GM21717 (cell line): ENCODE measurements at regions not wholly inside any gene's neighbourhood (a gene's known extent, or its start where the extent isn't known, plus 50 kb on each side); places are given as distances from the start of the nearest gene placed in this dataset.

ENCODE experiments used
- ATAC-seq: cut with Tn5 transposase; IDR thresholded peaks from one replicate; pipeline ENCODE4 v1.9.1; 2021; ENCODE audit warnings: mild to moderate bottlenecking, moderate library complexity; ENCODE audit not compliant: unreplicated experiment

DNA sequence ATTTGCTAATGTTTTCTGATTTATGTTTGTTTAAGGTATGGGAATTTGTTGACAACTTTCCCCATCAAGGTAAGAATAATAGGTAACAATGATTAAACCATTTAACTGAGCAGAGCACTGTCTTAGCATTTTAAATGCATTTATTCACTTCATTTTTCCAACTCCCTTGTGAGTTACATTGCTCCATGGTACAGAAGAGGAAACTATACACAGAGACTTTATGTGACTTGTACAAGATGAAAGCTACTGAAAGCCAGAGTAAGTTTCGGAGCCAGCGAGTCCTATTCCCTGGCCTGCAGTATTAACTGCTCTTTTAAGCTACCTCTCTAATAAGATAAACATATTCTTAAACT lies 708.8 kb downstream of the HDGFL1 start:
- ATAC-seq, result no peak

DNA sequence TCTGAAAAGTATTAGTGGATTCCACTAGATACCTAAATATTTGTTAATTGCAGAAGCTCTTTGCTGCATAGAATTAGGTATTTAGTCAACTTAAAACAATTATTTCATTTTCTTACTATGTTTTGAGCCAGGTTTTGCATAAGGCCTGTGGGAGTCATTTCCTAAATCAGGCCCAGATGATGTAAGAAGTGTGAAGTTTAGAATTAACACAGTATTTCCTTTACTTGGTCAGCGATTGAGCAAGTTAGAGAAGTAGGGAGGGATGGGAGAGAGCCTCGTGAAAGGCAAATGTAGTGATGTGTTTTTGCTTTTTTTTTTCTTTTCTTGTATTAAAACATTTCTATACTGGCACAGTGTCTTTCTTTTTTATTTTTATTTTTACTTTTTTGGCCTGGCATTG lies 711.1 kb downstream of the HDGFL1 start:
- ATAC-seq, result no peak

- ATAC-seq, result no peak
Measured at GRCh38 chr6:23282252-23283021, 713.1 kb downstream of the HDGFL1 start.

DNA sequence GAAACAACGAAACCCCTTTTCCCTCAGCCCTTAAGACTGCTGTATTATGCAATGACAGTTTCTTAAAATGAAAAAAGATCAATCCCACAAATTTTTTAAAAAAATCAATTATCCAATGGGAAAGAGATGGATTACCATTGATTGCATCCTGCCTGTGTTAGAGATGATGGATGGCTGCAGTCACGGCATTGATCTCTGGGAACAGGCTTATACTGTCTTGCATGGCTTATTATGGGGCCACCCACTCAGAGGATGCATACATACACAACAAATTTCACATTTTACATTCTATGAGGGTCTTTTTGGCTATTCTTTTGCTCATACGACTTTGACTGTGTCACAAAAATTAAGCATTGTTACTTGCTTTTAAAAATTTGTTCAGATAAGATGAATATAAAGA lies 724.3 kb downstream of the HDGFL1 start:
- ATAC-seq, result no peak

DNA sequence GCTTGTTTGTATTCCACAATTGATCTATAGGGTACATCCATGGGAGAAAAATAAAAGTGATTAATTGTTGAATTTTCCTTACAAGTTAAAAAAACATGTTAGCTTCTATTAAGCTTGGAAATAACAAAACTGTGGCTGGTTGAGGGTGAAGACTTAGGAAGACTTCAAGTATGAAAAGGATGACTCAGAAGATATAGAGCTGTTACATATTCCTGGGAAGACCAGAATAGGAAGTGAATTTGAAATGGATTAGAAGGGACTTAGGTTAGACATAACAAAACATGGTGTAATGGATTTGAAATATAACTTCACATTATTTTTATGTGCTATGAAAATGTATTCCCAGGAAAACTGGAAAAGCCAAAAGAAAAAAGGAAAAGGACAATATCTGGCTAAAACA lies 732.2 kb downstream of the HDGFL1 start:
- no peak for ATAC-seq

DNA sequence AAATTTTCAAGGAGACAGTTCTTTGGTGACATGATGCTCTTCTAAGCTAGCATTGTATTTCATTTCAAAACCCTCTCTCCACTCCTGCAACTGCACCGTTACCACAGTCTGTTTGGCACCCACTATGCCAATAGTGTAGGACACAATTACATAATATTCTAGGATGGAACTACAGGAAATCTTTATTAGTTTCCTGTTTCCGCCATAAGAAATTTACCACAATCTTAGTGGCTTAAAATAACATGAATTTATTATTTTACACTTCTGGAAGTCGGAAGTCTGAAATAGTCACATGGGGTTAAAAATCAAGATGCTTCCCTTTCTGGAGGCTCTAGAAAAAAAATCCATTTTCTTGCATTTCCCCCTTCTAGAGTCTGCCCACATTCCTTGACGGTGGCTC lies 733.1 kb downstream of the HDGFL1 start:
- no peak for ATAC-seq

GRCh38 chr6:23305325-23305943 lies 736.1 kb downstream of the HDGFL1 start:
- ATAC-seq, result no peak

DNA sequence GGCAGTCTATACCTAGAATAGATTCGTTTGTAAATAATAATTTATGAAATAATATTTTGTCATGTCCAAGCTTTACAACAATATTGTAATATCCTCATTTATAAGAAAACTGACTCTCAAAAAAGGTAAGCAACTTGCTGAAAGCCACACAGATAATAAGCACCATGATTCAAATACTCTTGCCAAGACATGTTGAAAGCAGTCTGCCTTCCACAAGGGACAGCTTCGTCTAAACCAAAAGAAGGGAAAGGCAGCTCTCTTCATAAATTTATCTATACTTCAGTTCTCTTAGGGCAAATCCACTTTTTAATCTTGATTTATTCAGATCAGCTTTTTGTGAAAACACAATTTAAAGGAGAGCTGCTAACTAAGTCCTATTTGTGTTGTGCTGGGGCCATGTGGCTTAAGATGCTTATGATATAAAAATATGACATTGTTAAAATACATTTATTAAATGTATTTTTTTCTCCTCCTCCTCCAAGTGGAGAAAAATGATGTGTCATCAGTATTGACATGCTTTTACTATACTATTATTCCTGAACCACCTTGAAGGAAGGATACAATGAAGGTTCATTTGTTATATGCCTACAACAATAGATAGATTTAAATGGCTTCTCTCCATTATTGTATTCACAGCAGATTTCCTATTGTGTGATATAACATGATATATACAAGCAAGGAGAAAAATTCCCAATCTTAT lies 737.0 kb downstream of the HDGFL1 start:
- no peak for ATAC-seq

- ATAC-seq, result no peak
Measured at GRCh38 chr6:23307516-23307915, 738.1 kb downstream of the HDGFL1 start.

DNA sequence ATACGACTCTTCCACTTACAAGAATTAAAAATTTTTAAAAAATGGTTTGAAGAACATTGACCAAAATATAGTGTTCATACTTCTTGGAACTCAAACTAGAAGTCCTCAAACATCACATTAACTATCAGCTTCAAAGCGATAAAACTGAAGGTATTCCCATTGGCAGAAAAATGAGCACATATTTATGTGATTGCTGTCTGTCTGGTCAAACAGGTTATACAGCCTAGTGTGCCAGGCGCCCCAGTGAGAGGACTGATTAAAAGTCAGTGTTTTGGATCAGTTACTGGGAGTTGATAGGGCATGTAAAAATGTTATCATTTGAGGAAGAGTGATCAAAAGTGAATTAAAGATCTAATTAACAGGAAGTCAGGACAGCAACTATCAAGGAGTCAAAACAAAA lies 738.8 kb downstream of the HDGFL1 start:
- no peak for ATAC-seq

GRCh38 chr6:23311211-23311610 lies 741.8 kb downstream of the HDGFL1 start:
- no peak for ATAC-seq

- no peak for ATAC-seq
Measured at GRCh38 chr6:23316131-23316530, 746.8 kb downstream of the HDGFL1 start.

DNA sequence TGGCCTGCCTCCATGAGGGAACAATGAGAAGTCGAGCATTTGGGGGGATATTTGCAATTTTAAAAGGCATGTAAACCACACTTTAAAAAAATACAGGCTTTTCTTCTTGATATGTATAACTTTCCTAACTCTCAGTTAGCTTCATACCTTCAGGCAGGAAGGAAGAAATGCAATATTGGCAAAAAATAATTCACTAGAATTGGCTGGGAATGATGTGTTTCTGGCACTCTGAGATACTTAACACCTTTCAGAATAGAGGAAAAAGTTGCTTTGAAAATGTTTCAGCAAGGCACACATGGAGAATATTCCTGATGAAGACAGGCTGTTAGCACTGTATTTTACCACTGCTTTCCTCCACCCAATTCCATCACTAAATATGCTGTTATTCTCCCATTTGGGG lies 747.6 kb downstream of the HDGFL1 start:
- no peak for ATAC-seq

GRCh38 chr6:23319582-23319981 lies 750.2 kb downstream of the HDGFL1 start:
- ATAC-seq, result no peak

DNA sequence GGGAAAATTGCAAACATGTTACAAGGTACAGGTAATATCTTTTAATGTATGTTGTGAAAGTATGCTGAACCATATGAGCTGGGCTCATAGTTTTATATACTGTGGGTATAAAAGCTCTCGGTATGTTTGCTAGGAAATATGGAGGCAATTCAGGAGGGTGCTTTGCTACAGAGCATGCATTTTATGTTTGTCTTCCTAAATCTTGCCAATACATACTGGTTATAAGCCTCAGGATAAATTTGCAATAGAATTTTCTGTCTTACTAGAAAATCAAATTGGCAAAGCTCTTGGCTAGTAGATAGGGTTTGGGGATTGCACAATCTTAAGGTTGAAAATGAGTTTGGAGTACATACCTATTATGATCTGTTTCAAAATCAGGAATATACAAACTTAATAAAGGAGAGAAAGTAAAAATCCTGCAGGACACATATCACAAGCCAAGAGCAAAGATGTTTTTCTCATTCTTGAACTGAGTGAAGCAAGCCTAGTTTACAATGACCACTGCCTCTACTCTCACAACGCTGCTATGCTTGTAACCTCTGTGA lies 751.2 kb downstream of the HDGFL1 start:
- ATAC-seq, result no peak

DNA sequence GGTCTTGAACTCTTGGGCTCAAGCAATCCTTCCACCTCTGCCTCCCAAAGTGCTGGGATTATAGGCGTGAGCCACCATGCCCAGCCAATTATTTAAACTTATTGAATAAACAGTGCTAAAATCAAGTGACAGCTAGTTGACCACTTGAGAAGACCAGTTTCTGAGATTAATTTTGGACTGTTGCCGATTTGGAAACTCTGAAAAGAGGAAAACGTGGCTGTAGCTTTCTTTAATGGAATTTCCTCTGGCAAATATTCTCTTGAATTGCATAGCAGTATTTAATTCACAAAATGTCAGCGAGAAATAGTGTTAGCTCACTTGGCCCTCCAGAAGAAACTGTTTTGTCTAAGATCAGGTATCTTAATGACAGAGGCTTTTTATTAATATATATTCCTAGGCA lies 754.5 kb downstream of the HDGFL1 start:
- no peak for ATAC-seq

DNA sequence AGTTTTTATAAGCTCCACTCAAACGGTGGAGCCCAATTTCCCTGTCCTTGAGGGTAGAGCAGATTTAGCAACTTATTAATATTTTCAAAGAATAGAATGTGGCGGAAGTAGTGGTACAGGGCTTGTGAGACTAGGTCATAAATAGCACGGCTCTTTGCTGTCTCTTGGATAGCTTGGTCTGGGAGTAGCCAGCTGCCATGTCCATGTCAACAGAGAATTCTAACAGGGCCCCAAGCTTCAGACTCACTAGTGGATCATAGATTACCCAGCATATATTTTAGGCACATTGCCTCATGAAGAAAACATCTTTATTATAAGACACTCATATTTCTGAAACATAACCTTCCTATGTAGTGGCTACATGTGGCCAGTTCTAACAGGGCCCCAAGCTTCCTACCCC lies 755.7 kb downstream of the HDGFL1 start:
- no peak for ATAC-seq

DNA sequence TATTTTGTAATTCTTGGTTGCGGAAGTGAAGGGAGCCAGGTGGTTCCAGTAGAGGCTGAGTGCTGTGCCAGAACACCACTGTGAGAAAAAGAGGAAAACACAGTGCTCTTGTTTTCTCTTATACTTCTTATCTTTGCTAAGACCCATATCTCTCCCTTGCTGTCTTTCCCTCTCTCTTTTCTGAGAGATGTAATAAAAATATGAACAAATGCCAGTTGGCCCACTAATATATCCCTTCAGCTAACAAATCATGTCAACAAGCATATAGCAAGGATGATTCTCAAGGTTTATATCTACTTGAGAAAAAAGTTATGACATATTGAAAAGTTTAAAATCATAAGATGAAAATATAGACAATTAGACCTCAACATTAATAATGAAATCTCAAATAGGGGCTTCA lies 758.3 kb downstream of the HDGFL1 start:
- ATAC-seq, result no peak

DNA sequence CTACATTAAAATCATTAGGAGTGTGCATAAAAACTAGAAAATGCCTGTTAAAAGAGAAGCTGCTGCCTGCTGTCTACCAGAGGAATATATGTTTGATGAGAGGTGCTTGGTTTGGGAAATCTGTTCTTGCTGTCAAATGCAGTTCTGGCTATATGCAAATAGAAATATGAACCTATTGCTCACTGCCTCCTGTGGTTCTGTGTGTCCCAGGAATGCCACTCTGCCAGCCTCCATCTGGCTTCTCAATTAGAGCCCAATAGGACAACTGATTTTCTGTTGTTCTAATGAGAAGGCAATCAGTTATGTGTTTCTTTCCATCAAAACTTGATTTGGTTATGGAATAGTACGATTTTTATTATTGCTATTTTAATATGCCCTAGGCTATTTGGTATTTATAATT lies 759.7 kb downstream of the HDGFL1 start:
- ATAC-seq, result no peak

DNA sequence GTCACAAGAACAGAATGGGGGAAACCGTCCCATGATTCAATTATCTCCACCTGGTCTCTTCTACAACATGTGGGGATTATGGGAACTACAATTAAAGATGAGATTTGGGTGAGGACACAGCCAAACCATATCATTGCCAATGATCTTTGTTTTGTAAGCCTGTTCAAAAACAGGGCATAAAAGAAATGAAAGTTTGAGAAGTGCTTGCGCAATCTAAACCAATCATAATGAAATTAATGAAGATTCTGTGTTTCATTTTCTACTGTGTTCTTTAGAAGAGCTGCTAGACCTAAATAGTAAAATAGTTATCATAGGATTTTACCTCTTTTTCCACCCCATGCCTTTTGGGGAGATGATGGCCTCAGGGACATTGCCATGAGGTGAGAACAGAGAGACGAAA lies 761.3 kb downstream of the HDGFL1 start:
- ATAC-seq, result no peak

DNA sequence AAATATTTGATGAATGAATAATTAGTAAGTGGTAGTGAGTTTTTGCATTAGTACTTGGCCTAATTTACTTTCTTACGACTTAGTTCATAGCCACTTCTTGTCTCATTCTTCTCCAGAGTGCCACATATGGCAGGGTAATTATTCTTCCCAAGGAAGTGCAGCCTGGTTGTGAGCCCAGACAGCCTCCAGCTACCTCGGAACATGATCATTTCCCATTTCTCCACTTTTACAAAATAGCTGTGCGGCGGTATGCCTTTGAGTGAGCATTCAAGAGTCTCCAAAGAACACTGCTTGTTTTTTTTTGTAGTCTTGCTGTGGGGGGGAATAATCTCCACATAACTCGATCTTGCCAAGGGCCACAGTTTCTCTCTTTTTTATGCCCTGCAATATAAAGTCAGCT lies 765.0 kb downstream of the HDGFL1 start:
- no peak for ATAC-seq

DNA sequence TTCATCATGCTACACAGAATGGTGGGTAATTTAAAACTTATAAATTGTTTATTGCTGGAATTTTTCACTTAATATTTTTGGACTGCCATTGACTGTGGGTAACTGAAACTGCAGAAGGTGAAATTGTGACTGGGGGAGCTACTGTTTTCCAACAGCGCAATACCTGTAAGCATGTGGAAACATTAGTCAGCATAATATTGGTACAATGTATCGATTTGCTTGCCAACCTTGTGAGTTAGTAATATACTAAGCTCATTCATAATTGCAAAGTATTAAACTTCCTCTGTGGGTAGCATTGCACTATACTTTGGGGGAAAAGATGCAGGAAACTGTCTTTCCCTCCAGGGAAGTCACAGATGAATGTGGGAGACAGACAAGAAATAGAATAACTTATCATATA lies 766.5 kb downstream of the HDGFL1 start:
- no peak for ATAC-seq
